Suppressor macrophage treated with lipopolysaccharide for 4 hours (primary cell): ENCODE measurements at regions not wholly inside any gene's neighbourhood (a gene's known extent, or its start where the extent isn't known, plus 50 kb on each side); places are given as distances from the start of the nearest gene placed in this dataset.
"Not testable (repeated sequence)": the region's sequence is repeated elsewhere in the genome, so short reads cannot be mapped to it uniquely, and the experiment has no call there.

ENCODE experiments used
- DNase-seq: peaks from one replicate; pipeline ENCODE4 v3.0.0-alpha.2; 2020

GRCh38 chr12:88729196-88729595, 148.9 kb upstream of the KITLG start:
- no peak for DNase-seq

DNA sequence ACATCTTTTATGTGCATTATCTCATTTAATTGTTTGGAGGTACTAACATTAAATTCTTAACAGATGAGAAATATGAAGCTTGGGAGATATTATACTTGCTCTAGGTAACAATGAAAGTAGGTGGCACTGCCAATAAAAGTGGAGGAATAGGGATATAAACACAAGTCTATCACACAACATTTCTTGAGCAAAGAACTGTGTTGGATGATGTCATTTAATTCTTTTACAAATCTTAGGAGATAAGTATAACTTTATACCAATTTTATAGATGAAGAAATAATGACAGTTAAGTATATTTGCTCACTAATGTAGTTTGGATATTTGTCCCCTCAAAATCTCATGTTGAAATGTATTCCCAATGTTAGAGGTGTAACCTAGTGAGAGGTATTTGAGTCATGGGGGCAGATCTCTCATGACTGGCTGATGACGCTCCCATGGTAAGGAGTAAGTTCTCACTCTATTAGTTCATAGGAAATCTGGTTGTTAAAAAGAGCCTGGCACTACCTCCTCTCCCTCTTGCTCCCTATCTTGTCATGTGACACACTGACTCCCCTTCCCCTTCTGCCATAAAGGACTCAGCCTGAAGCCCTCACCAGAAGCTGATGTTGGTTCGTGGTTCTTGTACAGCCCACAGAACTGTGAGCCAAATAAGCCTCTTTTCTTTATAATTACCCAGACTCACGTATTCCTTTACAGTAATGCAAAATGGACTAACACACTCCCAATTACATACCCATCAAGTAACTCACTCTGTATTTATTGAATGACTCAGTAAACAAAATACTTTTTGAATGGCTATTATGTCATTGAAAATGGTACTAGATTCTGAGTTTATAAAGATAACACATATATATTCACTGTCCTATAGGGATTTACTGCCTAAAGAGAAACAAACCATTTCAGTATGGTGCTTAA, 146.8 kb upstream of the KITLG start:
- no peak for DNase-seq

DNA sequence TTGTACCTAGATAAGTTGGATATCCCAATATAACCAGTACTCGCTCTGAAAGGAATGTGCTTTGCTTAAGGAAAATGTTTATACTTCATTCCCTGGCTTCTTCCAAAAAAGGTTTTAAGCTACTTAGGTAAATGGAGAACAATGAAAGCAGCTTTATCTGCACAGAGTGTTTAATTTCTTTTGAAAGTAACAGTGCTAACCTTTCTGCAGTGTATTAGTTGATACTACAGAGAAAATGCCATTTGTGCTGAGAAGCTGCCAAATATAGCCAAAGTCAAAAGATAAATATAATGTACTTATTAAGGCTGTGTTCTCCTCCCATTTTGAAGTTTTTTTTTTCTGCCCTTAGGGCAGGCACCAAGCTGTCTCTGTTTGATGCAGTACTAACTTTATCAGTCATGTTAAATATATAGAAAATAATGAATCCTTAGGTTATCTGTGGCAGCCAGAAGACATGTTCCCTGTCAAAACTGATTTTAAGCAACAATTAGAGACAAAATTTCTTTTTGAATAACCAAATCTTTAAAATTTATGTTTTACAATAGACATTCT, 145.4 kb upstream of the KITLG start:
- no peak for DNase-seq

GRCh38 chr12:88723219-88723618, 142.9 kb upstream of the KITLG start:
- no peak for DNase-seq

- no peak for DNase-seq
Observed at GRCh38 chr12:88720785-88721650, 140.7 kb upstream of the KITLG start.

DNA sequence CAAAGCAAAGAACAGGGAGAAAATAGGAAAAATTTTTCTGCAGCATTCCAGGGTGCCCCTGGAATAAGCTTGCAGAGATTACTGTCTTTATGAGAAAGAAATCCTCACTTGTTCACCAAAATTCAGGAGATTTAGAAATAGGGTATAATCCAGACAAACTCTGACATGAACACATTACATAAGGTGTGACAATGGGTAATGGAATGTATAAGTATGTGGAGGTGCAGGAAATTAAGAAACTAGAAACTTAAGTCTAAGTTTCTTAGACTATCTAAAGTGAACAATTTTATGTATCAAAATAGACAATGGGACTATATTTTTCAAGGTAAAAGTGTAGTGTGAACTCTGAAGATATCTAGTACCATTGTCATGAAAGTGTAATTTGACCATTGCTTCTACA, 140.0 kb upstream of the KITLG start:
- DNase-seq: no peak

GRCh38 chr12:88717188-88717587, 136.9 kb upstream of the KITLG start:
- DNase-seq: no peak

DNA sequence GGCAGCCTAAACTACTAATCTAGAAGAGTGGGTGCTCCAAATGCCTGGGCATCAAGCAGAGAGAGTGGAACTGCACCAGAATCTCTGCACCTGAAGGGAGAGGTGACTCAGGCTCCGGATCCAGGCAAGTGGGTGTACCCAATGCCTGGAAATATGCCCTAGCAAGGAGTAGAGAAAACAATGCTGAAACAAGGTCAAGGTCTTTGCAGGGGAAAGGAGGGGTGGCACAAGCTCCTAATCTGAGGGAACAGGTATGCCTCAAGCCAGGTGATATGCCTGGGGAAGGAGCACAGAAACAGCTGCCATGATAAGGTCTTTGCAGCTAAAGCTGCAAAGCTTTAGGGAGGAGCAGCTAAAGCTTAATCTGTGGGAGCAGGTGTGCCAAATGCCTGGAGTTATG, 136.0 kb upstream of the KITLG start:
- no peak for DNase-seq

- DNase-seq: no peak
Observed at GRCh38 chr12:88715673-88716072, 135.4 kb upstream of the KITLG start.

DNA sequence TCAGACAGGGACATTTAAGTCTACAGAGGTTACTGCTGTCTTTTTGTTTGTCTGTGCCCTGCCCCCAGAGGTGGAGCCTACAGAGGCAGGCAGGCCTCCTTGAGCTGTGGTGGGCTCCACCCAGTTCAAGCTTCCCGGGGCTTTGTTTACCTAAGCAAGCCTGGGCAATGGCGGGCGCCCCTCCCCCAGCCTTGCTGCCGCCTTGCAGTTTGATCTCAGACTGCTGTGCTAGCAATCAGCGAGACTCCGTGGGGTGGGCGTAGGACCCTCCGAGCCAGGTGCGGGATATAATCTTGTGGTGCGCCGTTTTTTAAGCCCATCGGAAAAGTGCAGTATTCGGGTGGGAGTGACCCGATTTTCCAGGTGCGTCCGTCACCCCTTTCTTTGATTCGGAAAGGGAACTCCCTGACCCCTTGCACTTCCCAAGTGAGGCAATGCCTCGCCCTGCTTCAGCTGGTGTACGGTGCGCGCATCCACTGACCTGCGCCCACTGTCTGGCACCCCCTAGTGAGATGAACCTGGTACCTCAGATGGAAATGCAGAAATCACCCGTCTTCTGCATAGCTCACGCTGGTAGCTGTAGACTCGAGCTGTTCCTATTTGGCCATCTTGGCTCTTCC, 134.1 kb upstream of the KITLG start:
- DNase-seq: not testable (repeated sequence)

- no peak for DNase-seq
Observed at GRCh38 chr12:88707800-88708199, 127.5 kb upstream of the KITLG start.

GRCh38 chr12:88706286-88706685, 126.0 kb upstream of the KITLG start:
- no peak for DNase-seq

DNA sequence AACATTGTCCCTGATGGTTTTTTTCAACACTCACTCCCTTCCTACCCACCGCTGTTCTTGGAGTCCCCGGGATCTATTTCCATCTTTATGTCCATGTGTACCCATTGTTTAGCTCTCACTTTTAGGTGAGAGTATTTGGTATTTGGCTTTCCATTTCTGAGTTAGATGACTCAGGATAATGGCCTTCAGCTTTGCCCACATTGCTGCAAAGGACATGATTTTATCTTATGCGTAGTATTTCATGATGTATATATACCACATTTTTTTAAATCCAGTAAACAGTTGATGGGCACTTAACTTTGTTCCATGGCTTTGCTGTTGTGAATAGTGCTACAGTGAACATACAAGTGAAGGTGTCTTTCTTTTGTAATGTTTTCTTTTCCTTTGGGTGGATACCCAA, 123.5 kb upstream of the KITLG start:
- DNase-seq: no peak

DNA sequence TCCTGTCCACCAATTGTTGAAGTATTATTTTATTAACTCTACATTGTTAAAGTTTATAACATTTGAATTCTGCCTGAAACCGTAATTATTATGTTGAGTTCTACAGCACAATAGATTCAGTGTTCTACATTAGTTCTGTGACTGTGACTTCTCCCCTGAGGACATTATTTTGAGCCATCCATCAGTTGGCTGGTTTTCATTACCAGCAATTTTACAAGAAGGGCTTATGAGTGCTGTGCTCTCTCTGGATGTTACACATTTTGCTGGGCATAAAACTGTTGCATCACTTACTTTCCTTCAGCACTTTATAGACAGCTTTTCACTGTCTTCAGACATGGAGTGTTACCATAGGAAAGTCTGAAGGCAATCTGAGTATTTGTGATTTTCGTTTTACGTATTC, 118.2 kb upstream of the KITLG start:
- DNase-seq: no peak

GRCh38 chr12:88693837-88694445, 113.7 kb upstream of the KITLG start:
- no peak for DNase-seq

DNA sequence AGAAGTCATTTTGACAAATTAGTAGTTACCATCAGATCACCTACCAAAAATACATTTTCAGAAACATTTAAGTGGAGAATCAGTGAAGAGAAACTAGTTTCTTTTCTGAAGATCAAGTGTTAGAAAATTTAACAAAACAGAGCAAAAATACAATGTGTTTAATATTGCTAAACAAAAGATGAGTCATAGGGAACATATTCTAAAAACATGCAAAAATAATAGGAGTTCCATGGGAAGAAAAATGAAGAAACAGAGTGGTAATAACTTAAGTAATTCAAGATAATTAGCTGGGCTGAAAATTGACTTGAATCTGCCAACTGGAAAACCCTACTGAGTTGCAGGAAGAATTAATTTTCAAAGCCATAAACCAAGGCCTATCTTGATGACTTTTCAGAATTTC, 111.5 kb upstream of the KITLG start:
- no peak for DNase-seq

DNA sequence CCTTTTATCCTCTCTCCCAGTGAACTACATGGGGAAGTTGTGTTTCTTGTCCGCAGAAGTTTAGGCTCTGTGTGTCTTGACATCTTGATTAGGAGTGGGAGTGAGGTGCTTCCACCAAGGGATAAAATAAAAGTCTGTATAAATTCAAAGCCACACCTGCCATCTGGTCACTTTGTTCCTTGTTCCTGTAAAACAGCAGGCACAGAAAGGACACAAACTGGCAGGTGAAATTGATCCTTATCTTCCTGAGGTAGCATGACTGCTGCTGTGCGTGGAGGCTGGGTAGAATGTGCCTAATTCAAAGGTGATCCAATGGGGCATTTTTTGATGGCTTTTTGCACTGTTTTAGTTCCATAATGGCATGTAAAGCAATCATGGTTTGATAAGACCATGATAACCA, 104.3 kb upstream of the KITLG start:
- DNase-seq: no peak

- no peak for DNase-seq
Observed at GRCh38 chr12:88684170-88684569, 103.9 kb upstream of the KITLG start.

DNA sequence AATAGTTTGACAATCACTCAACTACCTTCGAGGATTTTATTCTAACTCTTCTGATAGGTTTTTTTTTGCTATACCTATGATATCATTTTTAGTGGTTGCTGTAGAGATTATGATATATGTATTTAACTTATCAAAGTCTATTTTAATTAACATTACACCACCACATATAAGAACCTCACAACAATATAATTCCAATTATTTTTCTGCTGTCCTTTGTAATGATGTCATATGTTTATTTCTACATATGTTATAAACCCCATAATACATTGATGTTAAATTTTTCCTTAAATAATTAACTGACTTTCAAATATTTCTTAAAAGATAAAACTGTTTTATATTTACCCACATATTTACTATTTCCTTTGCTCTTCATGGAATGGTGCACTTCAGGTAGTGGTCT, 103.4 kb upstream of the KITLG start:
- DNase-seq: no peak

- DNase-seq: no peak
Observed at GRCh38 chr12:88681271-88681670, 101.0 kb upstream of the KITLG start.

DNA sequence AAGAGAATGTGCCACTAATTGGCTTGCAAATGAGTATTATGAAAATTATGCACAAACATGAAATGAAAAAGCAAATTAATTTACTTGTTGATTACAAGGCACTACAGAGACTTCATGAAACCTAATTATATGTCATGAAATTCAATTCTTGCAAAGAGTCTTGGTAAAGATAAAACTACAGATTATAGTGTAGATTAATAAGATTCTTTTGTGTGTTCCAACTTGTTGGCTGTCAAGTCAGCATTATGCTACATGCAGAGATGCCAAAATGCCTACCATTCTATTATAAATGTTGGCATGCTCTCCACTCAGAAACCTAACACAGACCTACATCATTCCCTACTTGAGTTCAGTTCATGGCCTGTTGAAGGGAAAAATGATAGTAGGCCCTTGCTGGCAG, 97.2 kb upstream of the KITLG start:
- DNase-seq: no peak

DNA sequence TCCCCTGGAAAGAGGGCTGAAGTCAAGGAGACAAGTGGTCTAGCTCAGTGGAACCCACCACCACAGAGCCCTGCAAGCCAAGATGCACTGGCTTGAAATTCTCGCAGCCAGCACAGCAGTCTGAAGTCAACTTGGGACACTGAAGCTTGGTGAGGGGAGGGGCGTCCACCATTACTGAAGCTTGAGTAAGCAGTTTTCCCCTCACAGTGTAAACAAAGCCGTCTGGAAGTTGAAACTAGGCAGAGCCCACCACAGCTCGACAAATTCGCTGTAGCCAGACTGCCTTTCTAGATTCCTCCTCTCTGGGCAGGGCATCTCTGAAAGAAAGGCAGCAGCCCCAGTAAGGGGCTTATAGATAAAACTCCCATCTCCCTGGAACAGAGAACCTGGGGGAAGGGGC, 87.3 kb upstream of the KITLG start:
- not testable (repeated sequence) for DNase-seq

DNA sequence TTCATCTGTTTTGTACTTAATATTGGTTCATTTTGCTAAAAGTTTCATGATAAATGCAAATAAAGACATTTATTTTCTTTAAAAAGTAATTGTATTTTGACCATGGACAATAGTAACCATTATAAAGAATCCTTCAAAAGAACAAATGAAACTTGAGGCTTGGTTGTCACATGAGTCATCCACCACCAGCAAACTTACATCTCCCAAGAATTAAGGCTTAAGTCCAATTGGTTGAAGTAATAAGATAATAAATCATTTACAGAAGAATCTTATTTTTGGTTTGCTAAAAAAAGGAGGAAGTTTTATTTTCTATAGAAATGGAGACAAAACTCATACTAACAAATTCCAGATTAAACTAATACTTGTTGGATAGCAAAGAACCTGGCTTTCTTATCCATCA, 84.8 kb upstream of the KITLG start:
- no peak for DNase-seq
